ENCODE measurements at regions not wholly inside any gene's neighbourhood (a gene's known extent, or its start where the extent isn't known, plus 50 kb on each side); places are given as distances from the start of the nearest gene placed in this dataset.

DNA sequence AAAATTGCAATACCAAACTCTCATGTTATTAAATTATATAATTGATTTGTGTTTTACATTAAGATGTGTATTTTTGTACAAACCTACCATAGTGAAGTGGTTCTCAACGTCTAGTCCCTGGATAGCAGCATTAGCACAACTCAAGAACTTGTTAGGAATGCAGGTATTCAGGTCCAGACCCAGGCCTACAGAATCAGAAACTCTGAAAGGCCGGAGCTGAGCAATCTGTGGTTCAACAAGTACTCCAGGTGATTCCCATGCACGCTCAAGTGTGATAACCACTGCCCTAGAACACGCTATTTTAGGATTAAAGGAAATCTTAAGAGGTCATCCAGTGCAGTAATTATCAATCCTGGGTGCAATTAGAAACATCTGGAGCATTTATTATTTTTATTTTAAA, 456.3 kb downstream of the IRS2 start:
- Histone ChIP-seq H3K4me3 (replicated peaks in 1 of 2; ENCODE audit: low read depth in 1 of 2, low read length in 2 of 2) (no peak overlapping the region), H3K36me3 (ENCODE audit: control insufficient read depth in 1 of 2, insufficient read depth in 2 of 2, low read length in 2 of 2) (no peaks in the 10 kb centered on the region), H3K79me2 (ENCODE audit: insufficient read depth, low read length) (no peaks in the 10 kb centered on the region), H3K9me3 (ENCODE audit: control insufficient read depth in 1 of 2, insufficient read depth in 1 of 2, low read depth in 1 of 2, low read length in 2 of 2) (no peaks in the 10 kb centered on the region; a peak in 1 of 4 replicates), H3K9me2 (ENCODE audit: insufficient read depth) (no peaks in the 10 kb centered on the region), H2AFZ (ENCODE audit: low read depth, low read length, poor library complexity, severe bottlenecking) (no peak overlapping the region), H3K4me2 (ENCODE audit: low read length) (no peak overlapping the region), H3K27ac (ENCODE audit: low read depth, low read length) (no peak overlapping the region), H3K4me1 (ENCODE audit: control insufficient read depth in 1 of 2, insufficient read depth in 2 of 2, low read length in 2 of 2) (no peaks in the 10 kb centered on the region), H3K9ac (ENCODE audit: low read length) (no peak overlapping the region), H3K27me3 (ENCODE audit: insufficient read depth, low read length) (no peaks in the 10 kb centered on the region), H4K20me1 (ENCODE audit: insufficient read depth) (no peaks in the 10 kb centered on the region)
- CTCF ChIA-PET: no interaction called here
- ATAC-seq (no peak), DNase-seq (ENCODE audit: low read depth, low spot score) (no peak)
- intact Hi-C loops (cut with micrococcal nuclease): no loop called here
- TF ChIP-seq POLR2AphosphoS5 (IDR thresholded peaks at IDR 0.05; ENCODE audit: low read depth, low read length) (no peak), FOSL1 (IDR thresholded peaks at IDR 0.05; ENCODE audit: low read depth) (no peak), SIN3A (IDR thresholded peaks at IDR 0.05; ENCODE audit: low read depth) (no peak), TCF7L2 (IDR thresholded peaks at IDR 0.05; ENCODE audit: borderline replicate concordance, extremely low read depth, insufficient read depth, insufficient read length) (no peak), SP1 (IDR thresholded peaks at IDR 0.05; ENCODE audit: low read depth) (no peak), CTCF (IDR thresholded peaks at IDR 0.05 in 2 of 3, conservative IDR thresholded peaks at IDR 0.05 in 1 of 3; ENCODE audit: borderline replicate concordance in 1 of 3, insufficient read depth in 1 of 3, low read depth in 2 of 3, low read length in 2 of 3) (no peak), YY1 (IDR thresholded peaks at IDR 0.05; ENCODE audit: extremely low read depth, insufficient replicate concordance, low read depth, low read length) (no peak), EZH2 (IDR thresholded peaks at IDR 0.05) (no peak), SRF (IDR thresholded peaks at IDR 0.05; ENCODE audit: low read depth) (no peak), EZH2phosphoT487 (IDR thresholded peaks at IDR 0.05; ENCODE audit: borderline replicate concordance) (no peak), RAD21 (IDR thresholded peaks at IDR 0.05; ENCODE audit: low read depth) (no peak)
- RAD21 ChIA-PET (ENCODE audit: low non-redundant PET in 1 of 2, low total read pairs in 2 of 2, uncharacterized antibody in 2 of 2, unreplicated experiment in 2 of 2): no interaction called here
- POLR2A ChIA-PET: no interaction called here
- no TSS peak for BruUV-seq (replicated peaks)

All from HCT116 (cell line).